AG09309 (cell line): ENCODE measurements at regions not wholly inside any gene's neighbourhood (a gene's known extent, or its start where the extent isn't known, plus 50 kb on each side); places are given as distances from the start of the nearest gene placed in this dataset.

Experiments used
- DNase-seq: peaks from one replicate; pipeline ENCODE4 v3.0.0-alpha.2; 2010; ENCODE audit warnings: low read depth
- H3K4me3 ChIP-seq: 2 replicates; pipeline ENCODE4 v1.5.1; 2011; ENCODE audit warnings: mild to moderate bottlenecking, low read depth, low read length, moderate library complexity; ENCODE audit not compliant: control insufficient read depth
- TF ChIP-seq, protein P1 (sequence below): IDR thresholded peaks from 2 replicates; pipeline ENCODE4 v1.5.1; 2011; ENCODE audit warnings: mild to moderate bottlenecking, low read depth, low read length, inconsistent platforms; ENCODE audit not compliant: insufficient read depth, control insufficient read depth; ENCODE audit errors: missing control alignments

GRCh38 chr12:60967128-60967527 is 1293.1 kb upstream of the USP15 start:
- DNase-seq: no peak
- TF ChIP-seq, protein P1, sequence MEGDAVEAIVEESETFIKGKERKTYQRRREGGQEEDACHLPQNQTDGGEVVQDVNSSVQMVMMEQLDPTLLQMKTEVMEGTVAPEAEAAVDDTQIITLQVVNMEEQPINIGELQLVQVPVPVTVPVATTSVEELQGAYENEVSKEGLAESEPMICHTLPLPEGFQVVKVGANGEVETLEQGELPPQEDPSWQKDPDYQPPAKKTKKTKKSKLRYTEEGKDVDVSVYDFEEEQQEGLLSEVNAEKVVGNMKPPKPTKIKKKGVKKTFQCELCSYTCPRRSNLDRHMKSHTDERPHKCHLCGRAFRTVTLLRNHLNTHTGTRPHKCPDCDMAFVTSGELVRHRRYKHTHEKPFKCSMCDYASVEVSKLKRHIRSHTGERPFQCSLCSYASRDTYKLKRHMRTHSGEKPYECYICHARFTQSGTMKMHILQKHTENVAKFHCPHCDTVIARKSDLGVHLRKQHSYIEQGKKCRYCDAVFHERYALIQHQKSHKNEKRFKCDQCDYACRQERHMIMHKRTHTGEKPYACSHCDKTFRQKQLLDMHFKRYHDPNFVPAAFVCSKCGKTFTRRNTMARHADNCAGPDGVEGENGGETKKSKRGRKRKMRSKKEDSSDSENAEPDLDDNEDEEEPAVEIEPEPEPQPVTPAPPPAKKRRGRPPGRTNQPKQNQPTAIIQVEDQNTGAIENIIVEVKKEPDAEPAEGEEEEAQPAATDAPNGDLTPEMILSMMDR: no peak
- no peak overlapping the region for H3K4me3 ChIP-seq

DNA sequence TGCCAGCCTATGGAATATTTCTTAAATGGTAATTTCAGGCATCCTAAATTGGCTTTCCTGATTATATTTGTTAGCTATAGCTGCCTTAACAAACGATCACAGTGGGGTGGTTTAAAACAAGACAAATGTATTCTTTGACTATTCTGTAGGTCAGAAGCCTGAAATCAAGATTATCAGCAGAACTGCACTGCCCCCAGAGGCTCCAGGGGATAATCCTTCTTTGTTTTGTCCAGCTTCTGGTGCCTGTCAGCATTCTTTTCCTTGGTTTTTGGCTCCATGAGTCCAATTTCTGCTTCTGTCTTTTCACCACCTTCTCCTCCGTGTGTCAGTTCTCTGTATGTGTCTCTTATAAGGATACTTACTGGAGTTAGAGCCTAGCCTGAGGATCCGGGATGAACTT is 1282.2 kb upstream of the USP15 start:
- no peak overlapping the region for H3K4me3 ChIP-seq
- no peak for DNase-seq
- TF ChIP-seq, protein P1: no peak

DNA sequence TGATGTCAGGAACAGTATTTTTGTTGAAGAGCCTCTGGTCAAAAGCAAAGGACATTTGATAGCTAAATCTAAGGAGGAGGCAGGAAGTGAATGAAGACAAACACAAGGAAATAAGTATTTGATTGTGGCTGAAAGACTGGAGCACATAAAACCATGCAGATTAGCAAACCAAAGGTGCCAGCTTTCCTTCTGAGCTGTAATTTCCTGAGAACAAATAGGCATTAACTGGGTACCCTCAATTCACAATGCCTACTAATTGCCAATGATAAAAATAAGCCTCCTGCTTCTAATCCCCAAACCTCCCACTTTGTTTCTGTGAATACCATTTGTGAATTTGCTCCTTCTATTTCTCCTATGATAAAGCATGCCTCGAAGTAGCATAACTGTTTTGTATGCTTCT is 1279.6 kb upstream of the USP15 start:
- no peak overlapping the region for H3K4me3 ChIP-seq
- TF ChIP-seq, protein P1: no peak
- no peak for DNase-seq

GRCh38 chr12:60981473-60981872 is 1278.7 kb upstream of the USP15 start:
- TF ChIP-seq, protein P1: no peak
- H3K4me3 ChIP-seq: no peak overlapping the region
- no peak for DNase-seq

GRCh38 chr12:60992087-60992486 is 1268.1 kb upstream of the USP15 start:
- H3K4me3 ChIP-seq: no peak overlapping the region
- DNase-seq: no peak
- TF ChIP-seq, protein P1: no peak

- H3K4me3 ChIP-seq: no peak overlapping the region
- TF ChIP-seq, protein P1: no peak
- no peak for DNase-seq
Observed at GRCh38 chr12:60995256-60995825, 1264.9 kb upstream of the USP15 start.

- TF ChIP-seq, protein P1: no peak
- DNase-seq: no peak
- no peak overlapping the region for H3K4me3 ChIP-seq
Observed at GRCh38 chr12:60997869-60998378, 1262.3 kb upstream of the USP15 start.
